ENCODE measurements at regions not wholly inside any gene's neighbourhood (a gene's known extent, or its start where the extent isn't known, plus 50 kb on each side); places are given as distances from the start of the nearest gene placed in this dataset.
"Not testable (repeated sequence)": the region's sequence is repeated elsewhere in the genome, so short reads cannot be mapped to it uniquely, and the experiment has no call there.

- DNase-seq, result no peak
Observed at GRCh38 chr2:33709951-33710350, 110.9 kb upstream of the FAM98A start.

GRCh38 chr2:33707312-33707711, 108.2 kb upstream of the FAM98A start:
- no peak for DNase-seq

- no peak for DNase-seq
Observed at GRCh38 chr2:33706410-33706809, 107.3 kb upstream of the FAM98A start.

GRCh38 chr2:33704406-33704855, 105.3 kb upstream of the FAM98A start:
- no peak for DNase-seq

GRCh38 chr2:33696234-33696633, 97.1 kb upstream of the FAM98A start:
- no peak for DNase-seq

GRCh38 chr2:33694904-33695303, 95.8 kb upstream of the FAM98A start:
- no peak for DNase-seq

GRCh38 chr2:33690686-33691085, 91.6 kb upstream of the FAM98A start:
- DNase-seq, result not testable (repeated sequence)

- DNase-seq, result no peak
Observed at GRCh38 chr2:33681364-33681757, 82.3 kb upstream of the FAM98A start.

- no peak for DNase-seq
Observed at GRCh38 chr2:33680644-33681363, 81.7 kb upstream of the FAM98A start.

GRCh38 chr2:33678436-33678835, 79.3 kb upstream of the FAM98A start:
- DNase-seq, result no peak

GRCh38 chr2:33673937-33674336, 74.8 kb upstream of the FAM98A start:
- DNase-seq, result no peak

GRCh38 chr2:33672896-33673295, 73.8 kb upstream of the FAM98A start:
- no peak for DNase-seq

GRCh38 chr2:33672389-33672788, 73.3 kb upstream of the FAM98A start:
- no peak for DNase-seq

GRCh38 chr2:33671198-33671597, 72.1 kb upstream of the FAM98A start:
- DNase-seq, result no peak

GRCh38 chr2:33670392-33670937, 71.4 kb upstream of the FAM98A start:
- no peak for DNase-seq

GRCh38 chr2:33666879-33667278, 67.8 kb upstream of the FAM98A start:
- DNase-seq, result no peak

GRCh38 chr2:33665039-33665438, 65.9 kb upstream of the FAM98A start:
- DNase-seq, result no peak

GRCh38 chr2:33660416-33661123, 61.5 kb upstream of the FAM98A start:
- DNase-seq, result no peak

- no peak for DNase-seq
Observed at GRCh38 chr2:33655626-33656320, 56.7 kb upstream of the FAM98A start.

- no peak for DNase-seq
Observed at GRCh38 chr2:33652830-33653229, 53.7 kb upstream of the FAM98A start.

- DNase-seq, result no peak
Observed at GRCh38 chr2:33650171-33650570, 51.1 kb upstream of the FAM98A start.
